Right kidney (tissue), 1 donor: ENCODE measurements at regions not wholly inside any gene's neighbourhood (a gene's known extent, or its start where the extent isn't known, plus 50 kb on each side); places are given as distances from the start of the nearest gene placed in this dataset.
"Not testable (repeated sequence)": the region's sequence is repeated elsewhere in the genome, so short reads cannot be mapped to it uniquely, and the experiment has no call there.

Experiments
- DNase-seq: peaks from one replicate; pipeline ENCODE4 v3.0.0-alpha.2; 2016

DNA sequence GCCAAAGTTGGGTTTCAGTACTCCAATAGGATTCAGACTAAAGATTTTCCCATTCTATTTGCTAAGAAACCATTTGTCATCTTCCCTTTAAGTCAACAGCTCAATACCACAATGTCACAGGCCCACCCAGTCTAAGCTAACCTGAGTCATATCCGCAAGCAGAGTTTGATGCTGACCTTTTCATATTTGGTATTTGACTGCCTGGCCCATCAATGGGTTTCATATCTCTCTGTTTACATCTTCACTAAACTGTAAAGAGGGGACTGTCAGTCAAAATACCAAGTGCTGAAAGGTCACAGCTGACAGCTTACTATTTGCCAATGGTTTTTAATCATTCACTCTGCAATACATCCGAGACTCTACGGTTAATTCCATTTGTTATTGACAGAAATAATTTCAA is 707.5 kb upstream of the ACTRT1 start:
- DNase-seq, result no peak

GRCh38 chrX:128759177-128759576 is 707.0 kb upstream of the ACTRT1 start:
- DNase-seq, result no peak

DNA sequence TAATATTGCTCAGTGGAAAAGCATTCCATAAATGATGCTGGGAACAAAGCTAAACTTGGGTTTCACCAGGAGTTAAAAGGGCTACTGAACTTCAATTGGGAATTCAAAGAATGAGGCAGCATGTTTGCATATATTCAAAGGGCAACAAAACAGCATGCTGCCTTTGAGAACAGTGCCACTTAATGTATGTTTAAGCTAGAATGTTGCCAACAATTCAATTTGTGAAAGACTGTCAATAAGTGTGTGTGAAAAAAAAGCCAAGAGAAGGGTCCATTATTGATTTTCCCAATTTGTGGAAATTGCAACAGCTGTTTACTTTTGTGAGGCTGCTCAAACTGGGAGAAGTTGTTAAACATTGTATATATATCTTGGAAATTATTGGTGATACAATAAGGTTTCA is 701.9 kb upstream of the ACTRT1 start:
- no peak for DNase-seq

DNA sequence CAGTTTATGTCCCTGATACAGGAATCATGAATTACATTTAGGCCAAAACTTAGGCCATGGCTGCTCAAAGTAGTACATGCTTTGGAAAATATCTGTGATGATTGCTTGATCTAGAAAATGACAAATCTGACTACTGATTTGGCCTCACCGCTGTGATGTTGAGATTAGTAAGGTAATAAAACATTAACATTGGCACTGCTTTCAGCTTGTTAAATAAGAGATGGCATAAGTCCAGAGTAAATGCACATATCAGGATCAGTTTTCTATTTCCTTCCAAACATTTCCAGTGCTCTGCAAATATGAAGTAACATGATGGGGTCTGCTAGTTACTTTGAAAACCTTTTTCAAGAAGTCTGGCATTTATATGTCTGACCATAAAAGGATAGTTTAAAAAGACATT is 687.3 kb upstream of the ACTRT1 start:
- DNase-seq, result no peak

DNA sequence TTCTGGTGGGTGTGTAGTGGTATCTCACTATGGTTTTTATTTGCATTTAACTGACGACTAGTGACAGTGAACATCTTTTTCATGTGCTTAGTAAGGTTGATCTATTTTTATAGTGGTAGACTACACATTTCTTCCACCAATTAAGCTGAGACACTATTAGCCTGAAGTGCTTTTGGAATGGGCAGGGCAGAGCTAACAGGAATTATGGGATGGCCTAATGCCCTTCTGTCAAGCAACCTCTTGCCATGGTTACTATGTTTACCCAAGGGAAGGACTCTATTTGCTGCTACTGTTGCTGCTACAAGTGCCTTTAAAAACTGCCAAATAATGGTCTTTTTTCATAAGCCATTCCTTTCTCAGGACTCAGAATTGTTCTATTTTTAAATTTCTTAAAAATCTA is 676.7 kb upstream of the ACTRT1 start:
- no peak for DNase-seq

DNA sequence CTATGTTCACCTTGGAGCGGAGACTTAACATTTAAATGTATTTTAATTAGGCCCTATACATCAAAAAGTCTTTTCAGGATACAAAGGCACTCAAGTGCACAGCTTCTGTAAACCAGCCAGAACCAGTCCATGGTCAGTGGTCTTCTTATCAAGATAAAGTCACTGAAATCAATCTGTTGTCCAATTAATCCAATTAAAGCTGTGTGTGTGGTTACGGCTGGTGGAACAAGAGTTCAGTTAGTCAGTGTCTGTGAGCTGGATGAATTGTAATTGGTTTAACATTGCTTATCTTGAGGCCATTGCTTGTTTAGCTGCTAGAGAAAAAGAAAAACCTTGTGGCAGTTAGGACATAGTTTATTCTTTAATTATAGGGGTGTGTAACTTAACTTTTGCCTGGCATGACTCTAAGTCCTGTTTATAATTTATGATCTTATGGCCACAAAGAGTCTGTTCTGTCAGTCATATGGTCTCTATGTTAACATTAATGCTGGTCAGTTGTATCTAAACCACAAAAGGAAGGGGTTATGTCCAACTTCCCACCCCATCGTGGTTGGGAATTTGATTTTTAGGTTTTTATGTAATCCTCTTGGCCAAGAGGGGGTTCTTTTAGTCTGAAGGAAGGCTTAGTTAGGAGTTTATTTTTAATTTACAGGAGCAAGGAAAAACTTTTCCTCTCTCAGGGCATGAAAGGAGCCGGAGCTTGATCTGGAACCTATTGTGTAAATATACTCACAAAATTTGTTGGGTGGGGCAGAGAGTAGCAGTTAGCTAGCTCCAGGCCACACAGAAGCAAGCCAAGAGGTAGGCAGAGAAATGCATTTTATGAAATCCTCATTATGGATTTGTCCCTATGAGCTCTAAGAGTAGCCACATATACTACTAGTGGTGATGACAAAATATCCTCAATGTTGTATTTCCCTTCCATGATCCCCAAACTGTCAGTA is 665.7 kb upstream of the ACTRT1 start:
- no peak for DNase-seq

- DNase-seq, result no peak
Observed at GRCh38 chrX:128714425-128714824, 662.2 kb upstream of the ACTRT1 start.

DNA sequence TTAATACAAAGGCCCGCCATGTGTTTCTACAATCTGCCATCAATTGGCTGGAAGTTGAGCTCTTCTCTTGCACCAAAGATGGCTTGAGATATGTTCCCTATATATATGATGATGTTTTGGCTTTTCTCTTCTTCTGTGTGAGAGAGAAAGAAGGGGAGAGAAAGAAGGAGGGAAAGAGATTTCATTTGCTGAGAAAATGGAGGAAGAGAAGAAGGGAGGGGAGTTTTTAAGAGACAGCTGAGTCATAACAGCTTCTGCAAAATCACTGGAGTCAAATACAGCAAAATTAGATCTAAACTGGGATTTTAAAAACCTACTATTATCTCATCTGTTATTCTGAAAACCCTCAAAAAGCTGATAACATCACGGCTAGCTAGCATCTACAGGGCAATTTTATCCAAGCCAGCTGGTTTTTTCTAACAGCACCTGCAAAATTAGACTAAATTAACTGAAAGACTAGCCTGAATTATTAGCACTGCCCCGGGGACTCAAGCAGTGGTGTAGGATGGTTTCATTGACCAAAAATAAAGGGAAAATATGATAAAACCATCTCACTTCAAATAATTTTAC is 647.6 kb upstream of the ACTRT1 start:
- no peak for DNase-seq

GRCh38 chrX:128698573-128699181 is 646.5 kb upstream of the ACTRT1 start:
- DNase-seq, result no peak

DNA sequence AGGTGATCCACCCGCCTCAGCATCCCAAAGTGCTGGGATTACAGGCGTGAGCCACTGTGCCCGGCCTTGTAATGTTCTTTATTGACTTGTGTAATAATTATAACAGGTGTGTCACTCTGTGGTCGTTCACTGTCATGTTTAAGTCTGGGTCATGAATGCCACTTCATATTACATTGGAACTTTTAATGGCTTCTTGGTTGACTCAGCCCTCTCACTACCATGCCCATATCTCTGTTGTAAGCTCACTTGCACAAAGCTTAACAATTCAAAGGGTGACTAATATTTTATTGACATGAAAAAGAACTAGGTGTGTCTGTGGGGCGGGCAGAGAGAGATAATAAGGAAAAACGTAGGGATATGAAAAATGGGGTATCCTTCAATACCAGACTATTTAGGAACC is 639.7 kb upstream of the ACTRT1 start:
- no peak for DNase-seq

DNA sequence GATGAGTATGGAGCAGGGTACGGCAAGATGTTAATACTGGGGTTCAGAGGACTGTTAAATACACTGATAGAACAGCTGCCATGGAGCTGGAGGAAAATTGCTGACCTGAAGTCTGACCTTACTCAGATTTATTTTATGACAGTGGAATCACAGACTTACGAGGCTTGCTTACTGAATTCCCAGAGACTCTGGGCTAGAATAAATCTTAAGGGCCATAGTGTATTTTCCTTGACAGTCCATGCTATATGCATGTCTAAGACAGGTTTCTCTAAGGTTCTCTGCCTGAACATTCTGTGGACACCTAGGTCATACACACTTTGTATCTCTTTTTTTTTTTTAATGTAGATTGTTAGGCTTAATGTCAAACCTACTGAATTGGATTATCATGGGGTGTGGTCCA is 633.2 kb upstream of the ACTRT1 start:
- no peak for DNase-seq

DNA sequence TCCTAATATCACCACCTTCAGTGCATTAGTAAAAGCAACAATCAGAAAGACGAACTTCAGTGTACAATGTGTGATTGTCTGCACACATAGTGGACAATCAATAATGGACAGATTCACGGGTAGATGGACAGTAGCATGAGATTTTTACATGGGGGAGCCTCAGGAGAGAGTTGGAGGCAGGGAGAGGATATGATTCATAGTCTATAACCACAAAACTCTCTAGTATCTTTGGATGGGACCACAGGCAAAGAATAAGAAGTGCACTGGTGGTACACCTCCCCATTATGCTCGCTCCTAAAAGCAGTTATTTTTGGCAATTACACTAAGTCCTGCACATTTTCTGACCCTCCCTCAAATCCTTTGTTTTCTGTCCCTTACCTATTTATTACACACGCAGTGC is 624.4 kb upstream of the ACTRT1 start:
- DNase-seq, result no peak

GRCh38 chrX:128674326-128675086 is 622.3 kb upstream of the ACTRT1 start:
- DNase-seq, result not testable (repeated sequence)

GRCh38 chrX:128664211-128664610 is 612.0 kb upstream of the ACTRT1 start:
- no peak for DNase-seq

GRCh38 chrX:128653524-128654060 is 601.4 kb upstream of the ACTRT1 start:
- DNase-seq, result peak; percentile 1

GRCh38 chrX:128650326-128650725 is 598.1 kb upstream of the ACTRT1 start:
- DNase-seq, result no peak

DNA sequence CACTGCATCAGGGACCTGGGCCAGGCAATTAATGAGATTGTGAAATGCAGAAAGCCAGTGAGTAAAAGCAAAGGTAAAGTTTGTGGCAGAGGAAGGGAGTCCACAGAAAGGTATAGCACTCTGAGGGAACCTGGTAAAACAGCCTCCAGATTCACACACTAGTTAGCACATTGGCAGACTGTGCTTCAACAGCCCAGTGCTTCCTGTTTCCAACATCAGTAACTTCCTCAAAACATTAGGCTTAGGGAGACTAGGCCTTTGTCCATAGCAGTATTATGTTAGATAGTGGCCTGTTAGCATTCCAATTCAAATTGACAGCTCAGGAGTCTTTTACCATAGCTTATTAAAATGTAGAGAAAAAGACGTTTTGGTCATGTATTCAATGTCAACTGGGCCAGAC is 582.6 kb upstream of the ACTRT1 start:
- no peak for DNase-seq

GRCh38 chrX:128623361-128623760 is 571.2 kb upstream of the ACTRT1 start:
- DNase-seq, result no peak

DNA sequence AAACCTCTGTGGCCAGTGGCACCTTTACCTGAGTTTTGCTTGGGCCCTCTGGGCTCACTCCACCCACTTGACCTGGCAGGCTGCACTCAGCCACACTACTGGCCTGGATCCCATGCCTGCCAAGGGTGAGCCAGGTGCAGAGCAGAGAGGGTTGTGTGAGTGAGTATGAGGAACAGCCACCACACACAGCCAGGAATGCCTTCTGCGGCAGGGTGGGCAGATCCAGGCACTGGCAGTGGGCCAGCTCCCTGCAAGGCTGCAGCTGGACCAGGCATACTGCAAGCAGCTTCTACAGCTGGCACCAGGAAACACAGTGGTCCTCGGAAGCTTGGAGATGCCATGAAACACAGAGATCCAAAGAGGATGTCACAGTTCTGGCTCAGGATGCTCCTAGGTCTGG is 570.1 kb upstream of the ACTRT1 start:
- no peak for DNase-seq

DNA sequence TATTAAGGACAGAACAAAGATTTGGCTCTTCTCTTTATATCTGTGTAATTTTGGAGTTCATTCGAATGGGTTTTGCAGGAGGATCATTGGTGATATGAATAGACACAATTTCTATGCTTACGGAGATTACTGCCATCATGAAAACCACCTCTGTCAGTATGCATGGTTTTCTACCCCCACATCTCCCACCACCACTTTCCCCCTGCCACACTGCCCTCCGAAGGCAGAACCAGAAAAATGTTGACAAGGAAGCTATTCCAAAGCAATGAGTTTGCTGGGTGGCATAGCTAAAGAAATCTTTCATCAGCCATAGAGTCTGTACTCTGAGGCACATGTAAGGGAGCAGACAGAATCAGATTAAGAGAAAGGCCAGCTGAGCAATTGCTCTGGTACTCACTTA is 567.3 kb upstream of the ACTRT1 start:
- no peak for DNase-seq

DNA sequence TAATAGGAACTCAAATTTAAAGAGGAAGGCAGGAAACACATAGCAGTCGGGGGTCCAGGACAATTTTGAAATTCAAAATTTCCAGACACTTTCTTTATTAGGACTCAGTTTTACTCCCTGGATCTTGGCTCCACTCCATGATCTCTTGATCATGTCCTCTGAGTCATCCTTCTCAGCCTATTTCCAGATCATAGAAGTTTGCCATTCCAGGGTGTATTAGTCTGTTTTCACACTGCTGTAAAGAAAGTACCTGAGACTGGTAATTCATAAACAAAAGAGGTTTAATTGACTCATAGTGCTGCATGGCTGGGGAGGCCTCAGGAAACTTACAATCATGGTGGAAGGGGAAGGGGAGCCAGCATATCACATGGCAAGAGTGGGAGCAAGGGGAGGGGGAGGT is 564.7 kb upstream of the ACTRT1 start:
- no peak for DNase-seq

- DNase-seq, result not testable (repeated sequence)
Observed at GRCh38 chrX:128606817-128607216, 554.6 kb upstream of the ACTRT1 start.

DNA sequence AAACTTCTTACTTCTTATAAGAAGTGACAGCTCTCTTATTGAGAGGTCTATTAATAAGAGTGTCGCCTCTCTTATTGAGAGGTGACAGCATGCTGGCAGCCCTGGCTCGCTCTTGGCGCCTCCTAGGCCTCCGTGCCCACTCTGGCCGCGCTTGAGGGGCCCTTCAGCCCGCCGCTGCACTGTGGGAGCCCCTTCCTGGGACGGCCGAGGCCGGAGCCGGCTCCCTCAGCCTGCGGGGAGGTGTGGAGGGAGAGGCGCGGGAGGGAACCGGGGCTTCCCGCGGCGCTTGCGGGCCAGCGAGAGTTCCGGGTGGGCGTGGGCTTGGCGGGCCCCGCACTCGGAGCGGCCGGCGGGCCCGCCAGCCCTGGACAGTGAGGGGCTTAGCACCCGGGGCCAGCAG is 554.2 kb upstream of the ACTRT1 start:
- not testable (repeated sequence) for DNase-seq
